ENCODE measurements at regions not wholly inside any gene's neighbourhood (a gene's known extent, or its start where the extent isn't known, plus 50 kb on each side); places are given as distances from the start of the nearest gene placed in this dataset.

DNA sequence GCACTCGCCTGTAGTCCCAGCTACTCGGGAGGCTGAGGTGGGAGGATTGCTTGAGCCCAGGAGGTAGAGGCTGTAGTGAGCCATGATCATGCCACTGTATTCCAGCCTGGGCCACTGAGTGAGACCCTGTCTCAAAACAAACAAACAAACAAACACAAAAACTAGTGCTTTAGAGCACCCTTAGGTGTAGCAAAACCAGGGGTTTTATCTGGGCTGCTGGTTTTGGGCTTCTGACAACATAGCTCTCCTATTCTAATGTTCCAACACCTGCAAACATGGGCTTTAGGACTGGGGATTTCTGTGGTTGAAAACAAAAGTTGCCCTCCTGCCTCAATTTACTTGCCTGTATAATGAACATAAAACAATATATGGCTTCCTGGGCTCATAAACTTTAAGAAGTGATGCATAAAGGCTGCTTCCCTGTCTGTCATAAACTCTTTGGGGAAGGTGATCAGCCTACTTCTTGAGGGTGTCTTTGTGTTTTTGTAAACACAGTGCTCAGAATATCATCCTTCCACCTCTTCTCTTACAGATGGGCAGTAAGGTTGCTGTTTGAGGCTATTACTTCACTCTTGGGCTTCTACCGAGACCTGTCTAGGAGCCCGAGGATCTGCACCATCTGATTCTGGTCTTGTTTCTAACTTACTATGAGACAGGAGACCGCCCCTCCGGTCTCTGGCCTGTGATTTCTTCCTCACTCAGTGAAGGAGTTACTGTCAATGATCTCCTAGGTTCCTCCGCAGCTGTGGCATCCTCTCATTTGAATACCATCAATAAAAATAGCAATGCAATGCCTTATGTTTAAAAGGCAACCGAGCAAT lies 246.5 kb downstream of the MYCN start:
- Histone ChIP-seq H2AFZ (replicated peaks; ENCODE audit: low read length, poor library complexity) (no peak overlapping the region), H3K4me1 (ENCODE audit: control insufficient read depth, insufficient read depth, low read length) (no peaks in the 10 kb centered on the region), H3K27ac (ENCODE audit: insufficient read depth, low read length) (no peak overlapping the region), H2AK5ac (ENCODE audit: low read depth, low read length) (no peak overlapping the region), H3K18ac (ENCODE audit: low read depth, low read length) (no peak overlapping the region), H3K4me3 (ENCODE audit: insufficient read depth, low read depth, low read length) (no peak overlapping the region), H3K4ac (ENCODE audit: low read depth, low read length) (no peak overlapping the region), H3K9me1 (ENCODE audit: insufficient read depth, low read length) (no peaks in the 10 kb centered on the region), H4K5ac (ENCODE audit: low read depth, low read length) (no peak overlapping the region), H3K9me3 (ENCODE audit: control insufficient read depth, insufficient read depth, low read length) (peaks cover 38% of the 10 kb centered on the region), H3K4me2 (ENCODE audit: low read depth, low read length) (no peak overlapping the region), H3K36me3 (ENCODE audit: control insufficient read depth, insufficient read depth, low read length) (no peaks in the 10 kb centered on the region), H3K9ac (ENCODE audit: low read depth, low read length) (no peak overlapping the region), H2AK9ac (replicated peaks; ENCODE audit: low read depth, low read length, poor library complexity) (no peak overlapping the region), H2BK20ac (ENCODE audit: low read depth, low read length) (no peak overlapping the region), H3K23ac (ENCODE audit: low read depth, low read length) (no peak overlapping the region), H2BK15ac (ENCODE audit: low read depth, low read length) (no peak overlapping the region), H4K91ac (ENCODE audit: insufficient read depth, low read depth, low read length) (no peak overlapping the region), H2BK5ac (ENCODE audit: low read depth, low read length, poor library complexity, severe bottlenecking) (no peak overlapping the region), H4K20me1 (ENCODE audit: insufficient read depth, low read length) (no peaks in the 10 kb centered on the region), H3K56ac (ENCODE audit: extremely low read depth, insufficient read depth, low read length) (no peak overlapping the region), H3K14ac (replicated peaks; ENCODE audit: low read depth, low read length) (no peak overlapping the region), H4K8ac (ENCODE audit: low read depth in 2 of 2, low read length in 2 of 2) (no peak overlapping the region), H3K27me3 (ENCODE audit: control insufficient read depth, insufficient read depth, low read length) (no peaks in the 10 kb centered on the region), H3K79me1 (ENCODE audit: low read depth in 1 of 2, low read length in 2 of 2) (no peaks in the 10 kb centered on the region), H2BK120ac (ENCODE audit: low read depth, low read length) (no peak overlapping the region)
- in situ Hi-C loops (cut with MboI; ENCODE audit: low sequenced_read_pairs) = no loop called here
- intact Hi-C loops (cut with micrococcal nuclease) = no loop called here
- CTCF ChIA-PET = no interaction called here
- 25% methylated on average over 2 of the region's 8 CpGs; no CpG with 5 or more reads in 1 of the 2 experiments for WGBS, 2 experiments (ENCODE audit: extremely low coverage in 2 of 2, insufficient read length in 1 of 2)
- dilution Hi-C loops (cut with HindIII; ENCODE audit: low sequenced_read_pairs, unreplicated experiment) = no loop called here
- no peak for DNase-seq
- no TSS peak for BruUV-seq (replicated peaks)
- no peak for ATAC-seq (ENCODE audit: low read depth)
- no peak for TF ChIP-seq SMC3 (IDR thresholded peaks at IDR 0.05; ENCODE audit: low read depth, low read length)
- no peak for TF ChIP-seq POLR2A (IDR thresholded peaks at IDR 0.05; ENCODE audit: low read depth, low read length)
- no peak for TF ChIP-seq MAFK (IDR thresholded peaks at IDR 0.05; ENCODE audit: low read depth, low read length)
- TF ChIP-seq, protein P1, sequence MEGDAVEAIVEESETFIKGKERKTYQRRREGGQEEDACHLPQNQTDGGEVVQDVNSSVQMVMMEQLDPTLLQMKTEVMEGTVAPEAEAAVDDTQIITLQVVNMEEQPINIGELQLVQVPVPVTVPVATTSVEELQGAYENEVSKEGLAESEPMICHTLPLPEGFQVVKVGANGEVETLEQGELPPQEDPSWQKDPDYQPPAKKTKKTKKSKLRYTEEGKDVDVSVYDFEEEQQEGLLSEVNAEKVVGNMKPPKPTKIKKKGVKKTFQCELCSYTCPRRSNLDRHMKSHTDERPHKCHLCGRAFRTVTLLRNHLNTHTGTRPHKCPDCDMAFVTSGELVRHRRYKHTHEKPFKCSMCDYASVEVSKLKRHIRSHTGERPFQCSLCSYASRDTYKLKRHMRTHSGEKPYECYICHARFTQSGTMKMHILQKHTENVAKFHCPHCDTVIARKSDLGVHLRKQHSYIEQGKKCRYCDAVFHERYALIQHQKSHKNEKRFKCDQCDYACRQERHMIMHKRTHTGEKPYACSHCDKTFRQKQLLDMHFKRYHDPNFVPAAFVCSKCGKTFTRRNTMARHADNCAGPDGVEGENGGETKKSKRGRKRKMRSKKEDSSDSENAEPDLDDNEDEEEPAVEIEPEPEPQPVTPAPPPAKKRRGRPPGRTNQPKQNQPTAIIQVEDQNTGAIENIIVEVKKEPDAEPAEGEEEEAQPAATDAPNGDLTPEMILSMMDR (conservative IDR thresholded peaks at IDR 0.05; ENCODE audit: low read depth, low read length) = no peak
- no peak for TF ChIP-seq MXI1 (IDR thresholded peaks at IDR 0.05; ENCODE audit: borderline replicate concordance, low read depth, low read length)
- no peak for TF ChIP-seq MAZ (IDR thresholded peaks at IDR 0.05; ENCODE audit: borderline replicate concordance, low read depth, low read length)
- TF ChIP-seq, protein P2, sequence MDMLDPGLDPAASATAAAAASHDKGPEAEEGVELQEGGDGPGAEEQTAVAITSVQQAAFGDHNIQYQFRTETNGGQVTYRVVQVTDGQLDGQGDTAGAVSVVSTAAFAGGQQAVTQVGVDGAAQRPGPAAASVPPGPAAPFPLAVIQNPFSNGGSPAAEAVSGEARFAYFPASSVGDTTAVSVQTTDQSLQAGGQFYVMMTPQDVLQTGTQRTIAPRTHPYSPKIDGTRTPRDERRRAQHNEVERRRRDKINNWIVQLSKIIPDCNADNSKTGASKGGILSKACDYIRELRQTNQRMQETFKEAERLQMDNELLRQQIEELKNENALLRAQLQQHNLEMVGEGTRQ (IDR thresholded peaks at IDR 0.05; ENCODE audit: low read depth, low read length) = no peak
- TF ChIP-seq BHLHE40 (IDR thresholded peaks at IDR 0.05; ENCODE audit: low read depth, low read length) = no peak
- no peak for TF ChIP-seq CEBPB (IDR thresholded peaks at IDR 0.05; ENCODE audit: low read depth, low read length)
- TF ChIP-seq NFE2L2 (IDR thresholded peaks at IDR 0.05; ENCODE audit: low read depth, low read length) = no peak
- TF ChIP-seq FOS (IDR thresholded peaks at IDR 0.05; ENCODE audit: low read depth, low read length) = no peak
- no peak for TF ChIP-seq RCOR1 (IDR thresholded peaks at IDR 0.05; ENCODE audit: insufficient replicate concordance, low read length)
- no peak for TF ChIP-seq RFX5 (IDR thresholded peaks at IDR 0.05; ENCODE audit: low read depth, low read length)
- TF ChIP-seq RAD21 (IDR thresholded peaks at IDR 0.05; ENCODE audit: low read length) = no peak
- no peak for TF ChIP-seq CHD1 (IDR thresholded peaks at IDR 0.05; ENCODE audit: low read depth, low read length)
- TF ChIP-seq ELK1 (IDR thresholded peaks at IDR 0.05; ENCODE audit: borderline replicate concordance, low read depth, low read length) = no peak
- POLR2A ChIA-PET (ENCODE audit: unreplicated experiment) = no interaction called here

All from IMR-90 (cell line).